Uterus (tissue), 2 donors: ENCODE measurements at regions not wholly inside any gene's neighbourhood (a gene's known extent, or its start where the extent isn't known, plus 50 kb on each side); places are given as distances from the start of the nearest gene placed in this dataset.
"Not testable (repeated sequence)": the region's sequence is repeated elsewhere in the genome, so short reads cannot be mapped to it uniquely, and the experiment has no call there.

Experiments used
- POLR2A ChIP-seq, 2 donors: fragments of 450-650 bp; IDR thresholded peaks; one replicate each; pipeline ENCODE4 v1.6.1; 2016; ENCODE audit warnings: antibody characterized with exemption in 2 of 2, mild to moderate bottlenecking in 1 of 2, moderate library complexity in 1 of 2
- TF ChIP-seq, protein P1 (sequence below), 4 experiments: fragments of 200-600 bp in 2 of 4; fragments of 450-650 bp in 2 of 4; sonication (generic) in 2 of 4; IDR thresholded peaks; one replicate each; pipeline ENCODE4 v1.5.1; 2016 to 2019; ENCODE audit warnings: antibody characterized with exemption in 4 of 4, mild to moderate bottlenecking in 2 of 4, moderate library complexity in 1 of 4

DNA sequence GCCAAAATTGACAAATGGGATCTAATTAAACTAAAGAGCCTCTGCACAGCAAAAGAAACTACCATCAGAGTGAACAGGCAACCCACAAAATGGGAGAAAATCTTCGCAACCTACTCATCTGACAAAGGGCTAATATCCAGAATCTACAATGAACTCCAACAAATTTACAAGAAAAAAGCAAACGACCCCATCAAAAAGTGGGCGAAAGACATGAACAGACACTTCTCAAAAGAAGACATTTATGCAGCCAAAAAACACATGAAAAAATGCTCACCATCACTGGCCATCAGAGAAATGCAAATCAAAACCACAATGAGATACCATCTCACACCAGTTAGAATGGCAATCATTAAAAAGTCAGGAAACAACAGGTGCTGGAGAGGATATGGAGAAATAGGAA, 261.4 kb upstream of the HNRNPA3 start:
- TF ChIP-seq POLR2A (IDR thresholded peaks at IDR 0.05) = not testable (repeated sequence)
- TF ChIP-seq, protein P1, sequence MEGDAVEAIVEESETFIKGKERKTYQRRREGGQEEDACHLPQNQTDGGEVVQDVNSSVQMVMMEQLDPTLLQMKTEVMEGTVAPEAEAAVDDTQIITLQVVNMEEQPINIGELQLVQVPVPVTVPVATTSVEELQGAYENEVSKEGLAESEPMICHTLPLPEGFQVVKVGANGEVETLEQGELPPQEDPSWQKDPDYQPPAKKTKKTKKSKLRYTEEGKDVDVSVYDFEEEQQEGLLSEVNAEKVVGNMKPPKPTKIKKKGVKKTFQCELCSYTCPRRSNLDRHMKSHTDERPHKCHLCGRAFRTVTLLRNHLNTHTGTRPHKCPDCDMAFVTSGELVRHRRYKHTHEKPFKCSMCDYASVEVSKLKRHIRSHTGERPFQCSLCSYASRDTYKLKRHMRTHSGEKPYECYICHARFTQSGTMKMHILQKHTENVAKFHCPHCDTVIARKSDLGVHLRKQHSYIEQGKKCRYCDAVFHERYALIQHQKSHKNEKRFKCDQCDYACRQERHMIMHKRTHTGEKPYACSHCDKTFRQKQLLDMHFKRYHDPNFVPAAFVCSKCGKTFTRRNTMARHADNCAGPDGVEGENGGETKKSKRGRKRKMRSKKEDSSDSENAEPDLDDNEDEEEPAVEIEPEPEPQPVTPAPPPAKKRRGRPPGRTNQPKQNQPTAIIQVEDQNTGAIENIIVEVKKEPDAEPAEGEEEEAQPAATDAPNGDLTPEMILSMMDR (IDR thresholded peaks at IDR 0.05) = not testable (repeated sequence)
